GM12878 (cell line): ENCODE measurements at regions not wholly inside any gene's neighbourhood (a gene's known extent, or its start where the extent isn't known, plus 50 kb on each side); places are given as distances from the start of the nearest gene placed in this dataset.
"Not testable (repeated sequence)": the region's sequence is repeated elsewhere in the genome, so short reads cannot be mapped to it uniquely, and the experiment has no call there.

Experiments used
- ATAC-seq: fragments of 200-7000 bp; cut with Tn5 transposase; 3 replicates; pipeline ENCODE4 v1.9.1; 2020; ENCODE audit warnings: mild to moderate bottlenecking, moderate library complexity
- BruUV-seq: library from RNA; stranded (reverse); fragments of 400-500 nt; replicated peaks from 2 replicates; lab custom pipeline; 2021; lab: Mats Ljungman, UMichigan
- CTCF ChIA-PET: fragments of 300-600 bp; sonication (Branson Sonifier 250); formaldehyde crosslinking; extraction: SDS; loops from one replicate; lab custom pipeline; 2021; ENCODE audit warnings: inconsistent platforms; lab: Yijun Ruan, JAX
- POLR2A ChIA-PET: fragments of 350-600 bp; formaldehyde crosslinking; extraction: SDS; loops from one replicate; lab custom pipeline; 2021; ENCODE audit warnings: inconsistent platforms; lab: Charles Lee
- RAD21 ChIA-PET: fragments of 300-600 bp; sonication (Branson Sonifier 250); formaldehyde crosslinking; loops from one replicate; lab custom pipeline; 2023; ENCODE audit warnings: antibody characterized with exemption; ENCODE audit not compliant: unreplicated experiment; lab: Charles Lee
- SMC1A ChIA-PET: fragments of 300-600 bp; sonication (Branson Sonifier 250); formaldehyde crosslinking; loops from one replicate; lab custom pipeline; 2023; ENCODE audit not compliant: unreplicated experiment, uncharacterized antibody; lab: Charles Lee
- DNase-seq: peaks from one replicate; pipeline ENCODE4 v3.0.0-alpha.2; 2011; ENCODE audit warnings: low read depth, low spot score
- FAIRE-seq: peaks from 3 replicates; lab custom pipeline; 2011; peaks lifted over from hg19 to GRCh38; lab: Jason Lieb, UNC
- H2AFZ ChIP-seq: 2 replicates; pipeline ENCODE4 v1.6.0; 2011; ENCODE audit warnings: low read depth, low read length, control low read depth; ENCODE audit not compliant: control insufficient read depth
- H3K27ac ChIP-seq: 2 replicates; pipeline ENCODE4 v1.5.1; 2011; ENCODE audit warnings: control low read depth; ENCODE audit not compliant: control insufficient read depth, insufficient read depth
- H3K27me3 ChIP-seq, 2 experiments: replicated peaks in 1 of 2; 2 replicates each; pipeline versions ENCODE4 v1.6.0 to v1.6.1; 2011; ENCODE audit warnings: low read length in 1 of 2; ENCODE audit not compliant: control insufficient read depth in 2 of 2, insufficient read depth in 2 of 2
- H3K36me3 ChIP-seq, 2 experiments: 2 replicates each; pipeline ENCODE4 v1.5.1; 2011; ENCODE audit warnings: low read length in 1 of 2; ENCODE audit not compliant: control insufficient read depth in 2 of 2, insufficient read depth in 2 of 2
- H3K4me1 ChIP-seq: 2 replicates; pipeline ENCODE4 v1.6.1; 2011; ENCODE audit warnings: mild to moderate bottlenecking, low read length, moderate library complexity, mixed read lengths; ENCODE audit not compliant: control insufficient read depth, insufficient read depth
- H3K4me2 ChIP-seq: 2 replicates; pipeline ENCODE4 v1.6.0; 2011; ENCODE audit warnings: control low read depth; ENCODE audit not compliant: control insufficient read depth, insufficient read depth
- H3K4me3 ChIP-seq: fragments of 200-600 bp; sonication (generic); 2 replicates; pipeline ENCODE4 v1.5.1; 2016
- H3K79me2 ChIP-seq: 2 replicates; pipeline ENCODE4 v1.6.0; 2011; ENCODE audit warnings: low read length; ENCODE audit not compliant: control insufficient read depth, insufficient read depth
- H3K9ac ChIP-seq: 2 replicates; pipeline ENCODE4 v1.8.0; 2011; ENCODE audit warnings: low read length, control low read depth, mixed read lengths; ENCODE audit not compliant: control insufficient read depth, insufficient read depth
- H3K9me3 ChIP-seq: replicated peaks from 3 replicates; pipeline ENCODE4 v1.5.1; 2011; ENCODE audit warnings: mild to moderate bottlenecking, low read length; ENCODE audit not compliant: control insufficient read depth, insufficient read depth
- H4K20me1 ChIP-seq: 2 replicates; pipeline ENCODE4 v1.6.0; 2011; ENCODE audit not compliant: control insufficient read depth, insufficient read depth
- YY1 ChIP-seq: IDR thresholded peaks from 2 replicates; pipeline ENCODE4 v1.6.1; 2011; ENCODE audit warnings: low read depth, mild to moderate bottlenecking, low read length
- WGBS: methylation state at CpG from one replicate; pipeline ENCODE4 v1.1.6; 2016; ENCODE audit warnings: low lambda C conversion rate; ENCODE audit not compliant: insufficient replicate concordance, insufficient coverage; ENCODE audit errors: missing lambda C conversion rate; 5-methylcytosine and 5-hydroxymethylcytosine counted together
- in situ Hi-C: fragments of 300-500 bp; cut with MboI; formaldehyde crosslinking; loops from 9 replicates; pipeline ENCODE4 v1.14.3; 2018; ENCODE audit warnings: mixed read lengths
- intact Hi-C: fragments of 100-400 bp; cut with micrococcal nuclease; formaldehyde crosslinking; loops from one replicate; pipeline ENCODE4 v1.14.2; 2022; ENCODE audit not compliant: unreplicated experiment
- TF ChIP-seq, protein P1 (sequence below): fragments of 450-650 bp; formaldehyde crosslinking; IDR thresholded peaks from 2 replicates; pipeline ENCODE4 v1.4.0; 2020; ENCODE audit warnings: mild to moderate bottlenecking, moderate library complexity

DNA sequence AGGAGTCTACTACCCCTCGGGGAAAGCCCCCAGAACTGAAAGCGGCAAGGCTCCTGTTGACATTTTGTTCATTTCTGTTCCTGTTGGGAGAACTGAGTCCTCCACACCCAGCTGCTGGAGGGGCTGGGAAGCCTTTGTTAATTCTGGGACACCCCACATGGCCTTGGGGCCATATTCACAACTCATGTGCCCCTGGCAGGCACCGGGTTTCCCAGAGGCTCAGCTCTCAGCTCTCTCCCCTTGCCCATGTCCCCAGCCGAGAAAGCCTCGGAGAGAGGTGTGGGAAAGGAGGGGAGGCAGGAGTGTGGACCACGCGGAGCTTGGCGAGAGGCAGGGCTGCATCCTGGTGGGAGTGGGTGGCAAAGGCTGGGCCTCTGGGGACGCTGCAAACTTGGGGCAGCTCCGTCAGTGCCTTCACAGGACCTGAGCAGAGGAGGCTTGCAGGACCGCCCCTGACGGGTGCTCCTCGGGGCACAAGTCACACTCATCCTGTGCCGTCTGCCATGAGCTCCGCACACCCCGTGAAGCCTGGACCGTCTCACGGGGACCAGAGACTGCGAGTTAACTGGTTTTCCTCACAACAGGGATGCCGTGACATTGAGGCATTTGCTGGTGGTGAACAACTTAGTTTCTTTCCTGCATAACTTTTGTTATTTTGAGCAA is 140.9 kb downstream of the DNAJB6 start (continued):
- TF ChIP-seq, protein P1, sequence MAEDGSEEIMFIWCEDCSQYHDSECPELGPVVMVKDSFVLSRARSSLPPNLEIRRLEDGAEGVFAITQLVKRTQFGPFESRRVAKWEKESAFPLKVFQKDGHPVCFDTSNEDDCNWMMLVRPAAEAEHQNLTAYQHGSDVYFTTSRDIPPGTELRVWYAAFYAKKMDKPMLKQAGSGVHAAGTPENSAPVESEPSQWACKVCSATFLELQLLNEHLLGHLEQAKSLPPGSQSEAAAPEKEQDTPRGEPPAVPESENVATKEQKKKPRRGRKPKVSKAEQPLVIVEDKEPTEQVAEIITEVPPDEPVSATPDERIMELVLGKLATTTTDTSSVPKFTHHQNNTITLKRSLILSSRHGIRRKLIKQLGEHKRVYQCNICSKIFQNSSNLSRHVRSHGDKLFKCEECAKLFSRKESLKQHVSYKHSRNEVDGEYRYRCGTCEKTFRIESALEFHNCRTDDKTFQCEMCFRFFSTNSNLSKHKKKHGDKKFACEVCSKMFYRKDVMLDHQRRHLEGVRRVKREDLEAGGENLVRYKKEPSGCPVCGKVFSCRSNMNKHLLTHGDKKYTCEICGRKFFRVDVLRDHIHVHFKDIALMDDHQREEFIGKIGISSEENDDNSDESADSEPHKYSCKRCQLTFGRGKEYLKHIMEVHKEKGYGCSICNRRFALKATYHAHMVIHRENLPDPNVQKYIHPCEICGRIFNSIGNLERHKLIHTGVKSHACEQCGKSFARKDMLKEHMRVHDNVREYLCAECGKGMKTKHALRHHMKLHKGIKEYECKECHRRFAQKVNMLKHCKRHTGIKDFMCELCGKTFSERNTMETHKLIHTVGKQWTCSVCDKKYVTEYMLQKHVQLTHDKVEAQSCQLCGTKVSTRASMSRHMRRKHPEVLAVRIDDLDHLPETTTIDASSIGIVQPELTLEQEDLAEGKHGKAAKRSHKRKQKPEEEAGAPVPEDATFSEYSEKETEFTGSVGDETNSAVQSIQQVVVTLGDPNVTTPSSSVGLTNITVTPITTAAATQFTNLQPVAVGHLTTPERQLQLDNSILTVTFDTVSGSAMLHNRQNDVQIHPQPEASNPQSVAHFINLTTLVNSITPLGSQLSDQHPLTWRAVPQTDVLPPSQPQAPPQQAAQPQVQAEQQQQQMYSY (CRISPR knock-in tag), result no peak
- no peak for TF ChIP-seq YY1

DNA sequence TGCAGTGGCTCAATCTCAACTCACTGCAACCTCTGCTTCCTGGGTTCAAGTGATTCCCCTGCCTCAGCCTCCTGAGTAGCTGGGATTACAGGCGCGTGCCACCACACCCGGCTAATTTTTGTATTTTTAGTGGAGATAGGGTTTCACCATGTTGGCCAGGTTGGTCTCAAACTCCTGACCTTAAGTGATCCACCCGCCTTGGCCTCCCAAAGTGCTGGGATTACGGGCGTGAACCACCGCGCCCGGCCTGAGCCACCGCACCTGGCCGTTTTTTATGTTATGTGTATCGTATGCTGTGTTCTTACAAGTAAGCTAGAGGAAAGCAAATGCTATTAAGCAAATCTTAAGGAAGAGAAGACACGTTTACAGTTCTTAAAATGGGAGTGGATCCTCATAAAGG is 141.8 kb downstream of the DNAJB6 start:
- H3K79me2 ChIP-seq, POLR2A ChIA-PET, H3K4me2 ChIP-seq, in situ Hi-C loops, FAIRE-seq, BruUV-seq, H3K9me3 ChIP-seq, H2AFZ ChIP-seq, H4K20me1 ChIP-seq, DNase-seq, ATAC-seq, H3K27ac ChIP-seq, H3K36me3 ChIP-seq, CTCF ChIA-PET, intact Hi-C loops, H3K9ac ChIP-seq, H3K27me3 ChIP-seq, H3K4me3 ChIP-seq, RAD21 ChIA-PET, H3K4me1 ChIP-seq, SMC1A ChIA-PET: not testable (repeated sequence)
- WGBS, result 80% methylated on average over 13 of the region's 13 CpGs
